Fibroblast of pulmonary artery (primary cell): ENCODE measurements at regions not wholly inside any gene's neighbourhood (a gene's known extent, or its start where the extent isn't known, plus 50 kb on each side); places are given as distances from the start of the nearest gene placed in this dataset.

Experiments used
- DNase-seq: peaks from one replicate; pipeline ENCODE4 v3.0.0-alpha.2; 2010; ENCODE audit warnings: low read depth
- H3K4me3 ChIP-seq: replicated peaks from 2 replicates; pipeline ENCODE4 v1.5.1; 2011; ENCODE audit warnings: low read depth, mild to moderate bottlenecking, control low read depth, low read length, moderate library complexity
- TF ChIP-seq, protein P1 (sequence below): IDR thresholded peaks from 2 replicates; pipeline ENCODE4 v1.5.1; 2011; ENCODE audit warnings: mild to moderate bottlenecking, control low read depth, low read length, inconsistent platforms; ENCODE audit errors: missing control alignments

DNA sequence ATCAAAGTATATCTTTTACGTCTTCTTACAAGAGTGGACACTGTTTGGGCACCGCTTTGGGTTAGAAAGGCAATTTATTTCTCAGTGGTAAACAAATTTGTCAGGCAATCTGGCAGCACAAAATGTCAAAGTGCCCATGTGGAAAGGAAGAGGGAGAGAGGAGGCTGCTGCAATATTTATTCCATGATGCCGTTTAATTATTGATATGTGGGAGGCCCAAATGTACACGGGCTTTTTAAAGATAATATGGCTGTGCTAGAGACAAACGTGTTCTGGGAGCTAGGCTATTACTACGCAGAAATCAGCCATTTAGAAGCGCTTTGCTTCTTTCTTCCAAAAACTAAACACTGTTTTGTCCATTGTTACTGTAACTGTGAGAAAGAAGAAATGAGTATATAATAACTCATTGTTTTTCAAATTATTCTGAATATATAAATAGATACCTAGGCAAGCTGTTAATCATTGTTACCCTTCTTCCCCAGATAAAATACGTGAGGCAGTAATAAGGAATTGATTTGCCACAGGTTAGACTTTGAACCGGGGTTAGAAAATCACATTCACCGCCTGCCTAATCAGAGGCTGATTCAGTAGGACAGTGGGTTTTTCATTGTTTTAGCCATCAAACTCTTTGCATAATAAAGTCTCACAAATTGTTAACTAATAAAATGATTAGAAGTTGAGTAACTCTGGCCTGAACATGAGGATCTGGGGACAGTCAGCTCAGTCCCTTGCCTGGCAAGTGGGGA lies 116.5 kb upstream of the FRMD4A start:
- TF ChIP-seq, protein P1, sequence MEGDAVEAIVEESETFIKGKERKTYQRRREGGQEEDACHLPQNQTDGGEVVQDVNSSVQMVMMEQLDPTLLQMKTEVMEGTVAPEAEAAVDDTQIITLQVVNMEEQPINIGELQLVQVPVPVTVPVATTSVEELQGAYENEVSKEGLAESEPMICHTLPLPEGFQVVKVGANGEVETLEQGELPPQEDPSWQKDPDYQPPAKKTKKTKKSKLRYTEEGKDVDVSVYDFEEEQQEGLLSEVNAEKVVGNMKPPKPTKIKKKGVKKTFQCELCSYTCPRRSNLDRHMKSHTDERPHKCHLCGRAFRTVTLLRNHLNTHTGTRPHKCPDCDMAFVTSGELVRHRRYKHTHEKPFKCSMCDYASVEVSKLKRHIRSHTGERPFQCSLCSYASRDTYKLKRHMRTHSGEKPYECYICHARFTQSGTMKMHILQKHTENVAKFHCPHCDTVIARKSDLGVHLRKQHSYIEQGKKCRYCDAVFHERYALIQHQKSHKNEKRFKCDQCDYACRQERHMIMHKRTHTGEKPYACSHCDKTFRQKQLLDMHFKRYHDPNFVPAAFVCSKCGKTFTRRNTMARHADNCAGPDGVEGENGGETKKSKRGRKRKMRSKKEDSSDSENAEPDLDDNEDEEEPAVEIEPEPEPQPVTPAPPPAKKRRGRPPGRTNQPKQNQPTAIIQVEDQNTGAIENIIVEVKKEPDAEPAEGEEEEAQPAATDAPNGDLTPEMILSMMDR = no peak
- DNase-seq = no peak

DNA sequence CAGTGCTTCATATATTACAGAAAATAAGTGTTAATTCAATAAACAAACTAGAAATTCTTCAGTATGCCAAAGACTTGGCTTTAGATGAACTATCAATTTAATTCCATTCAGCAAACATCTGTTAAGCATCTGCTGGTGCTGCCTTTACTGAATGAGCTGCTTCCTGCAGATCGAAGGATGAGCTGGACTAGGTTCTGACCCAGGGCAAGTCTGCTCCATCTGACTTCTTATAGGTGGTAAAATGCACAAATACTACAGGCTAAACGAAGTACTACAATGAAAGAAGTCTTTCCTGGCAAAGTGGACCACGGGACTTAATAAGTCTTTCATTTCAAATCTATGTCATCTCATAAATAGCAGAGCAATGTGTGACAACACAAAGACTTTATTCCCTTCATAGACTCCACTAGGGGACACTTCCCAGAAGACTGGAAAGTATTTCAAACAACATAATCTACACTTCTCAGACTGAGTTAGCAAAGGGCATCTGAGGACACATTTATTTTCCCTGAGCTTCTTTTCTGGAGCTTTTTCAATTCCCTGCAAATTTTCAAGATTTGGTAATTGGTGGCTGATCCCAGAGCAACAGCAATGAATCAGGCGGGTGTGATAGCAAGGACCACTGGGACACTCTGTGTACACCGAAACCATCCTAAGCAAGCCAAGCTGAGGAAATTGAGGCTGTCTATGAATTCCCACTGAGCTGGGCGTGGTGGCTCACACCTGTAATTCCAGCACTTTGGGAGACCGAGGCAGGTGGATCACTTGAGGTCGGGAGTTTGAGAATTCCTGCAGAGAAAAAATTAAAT lies 108.9 kb upstream of the FRMD4A start:
- no peak overlapping the region for H3K4me3 ChIP-seq
- TF ChIP-seq, protein P1 = no peak

More for the DNA sequence above, 116.5 kb upstream of the FRMD4A start:
- H3K4me3 ChIP-seq = no peak overlapping the region

DNA sequence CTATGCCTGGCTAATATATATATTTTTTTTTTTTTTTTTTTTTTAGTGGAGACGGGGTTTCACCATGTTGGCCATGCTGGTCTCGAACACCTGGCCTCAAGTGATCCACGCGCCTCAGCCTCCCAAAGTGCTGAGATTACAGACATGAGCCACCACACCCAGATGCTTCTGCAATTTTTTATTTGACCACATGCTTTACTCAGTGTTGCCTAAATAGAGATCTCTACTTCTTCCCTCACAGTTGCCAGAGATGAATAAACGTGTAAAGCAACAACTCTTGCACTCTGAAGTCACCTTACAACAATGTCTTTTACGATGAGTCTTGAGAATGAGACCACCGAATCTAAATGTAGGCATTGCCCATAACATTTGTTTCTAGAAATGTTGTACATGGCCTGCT lies 107.9 kb upstream of the FRMD4A start:
- no peak for DNase-seq
- TF ChIP-seq, protein P1 = no peak
- H3K4me3 ChIP-seq = no peak overlapping the region

More for the DNA sequence above, 108.9 kb upstream of the FRMD4A start:
- DNase-seq = no peak

DNA sequence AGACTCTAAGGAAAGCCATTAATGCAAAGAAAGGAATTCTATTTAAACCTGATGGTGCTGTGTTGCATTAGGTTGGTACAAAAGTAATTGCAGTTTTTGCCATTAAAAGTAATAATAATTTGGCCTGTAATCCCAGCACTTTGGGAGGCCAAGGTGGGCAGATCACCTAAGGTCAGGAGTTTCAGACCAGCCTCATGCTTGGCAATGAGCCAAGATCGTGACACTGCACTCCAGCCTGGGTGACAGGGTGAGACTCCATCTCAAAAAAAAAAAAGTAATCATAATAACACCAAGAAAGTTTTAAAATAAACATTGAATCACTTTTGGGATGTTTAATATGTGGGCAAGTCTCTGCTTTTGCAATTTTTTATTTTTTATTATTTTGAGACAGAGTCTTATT lies 107.3 kb upstream of the FRMD4A start:
- no peak for DNase-seq
- TF ChIP-seq, protein P1 = no peak
- H3K4me3 ChIP-seq = no peak overlapping the region

DNA sequence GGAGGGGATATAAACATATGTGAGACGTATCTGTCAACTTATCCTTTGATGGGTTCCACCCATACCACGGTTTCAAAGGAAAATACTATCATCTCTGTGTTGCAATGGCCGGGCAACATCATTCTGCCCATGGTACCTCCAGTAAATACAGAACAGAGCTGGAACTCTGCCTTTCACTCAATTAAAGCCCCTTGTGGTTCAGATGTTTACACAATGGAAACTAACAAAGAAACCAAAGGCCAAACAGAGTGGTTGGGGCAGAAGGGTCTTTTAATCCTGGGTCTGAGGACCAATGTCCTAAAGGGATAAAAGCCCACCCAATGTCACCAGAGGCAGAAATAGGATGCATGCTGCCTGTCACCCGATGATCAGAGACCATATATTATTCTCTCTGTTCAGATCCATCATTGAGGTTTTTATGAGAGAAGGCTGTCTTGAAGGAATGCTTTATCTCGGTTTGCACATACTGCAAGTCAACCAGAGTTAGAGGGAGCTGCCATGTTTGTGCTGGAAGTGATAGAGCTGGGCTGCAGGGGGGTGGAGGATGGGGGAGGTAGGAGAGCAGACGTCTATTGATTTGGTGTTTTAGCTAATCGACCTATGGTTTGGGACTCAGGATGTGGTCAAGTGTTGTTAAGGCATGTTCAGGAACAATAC lies 105.4 kb upstream of the FRMD4A start:
- TF ChIP-seq, protein P1 = no peak
- no peak for DNase-seq
- H3K4me3 ChIP-seq = no peak overlapping the region

DNA sequence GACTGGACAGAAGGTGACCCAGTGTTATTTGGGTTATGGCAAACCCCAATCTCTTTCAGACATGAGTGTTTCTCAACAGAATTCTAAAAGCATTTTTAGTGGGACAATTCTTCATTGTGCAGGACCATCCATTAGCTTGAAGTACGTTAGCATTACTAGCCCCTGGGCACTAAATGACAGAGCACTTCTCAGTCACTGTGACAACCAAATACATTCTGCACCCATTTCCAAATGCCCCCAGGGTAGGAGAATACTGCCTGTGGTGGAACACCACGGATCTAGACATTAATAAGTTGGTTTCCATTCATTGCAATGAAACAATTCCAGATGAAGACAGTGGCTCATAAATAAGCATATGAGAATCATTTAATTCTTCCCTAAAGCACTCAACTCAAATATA lies 102.4 kb upstream of the FRMD4A start:
- H3K4me3 ChIP-seq = no peak overlapping the region
- no peak for DNase-seq
- TF ChIP-seq, protein P1 = no peak
